Duodenal mucosa (tissue), 2 donors: ENCODE measurements at regions not wholly inside any gene's neighbourhood (a gene's known extent, or its start where the extent isn't known, plus 50 kb on each side); places are given as distances from the start of the nearest gene placed in this dataset.

Source experiments
- H3K27ac ChIP-seq: one replicate; pipeline ENCODE4 v1.7.0; 2013; ENCODE audit warnings: low read depth, low read length
- H3K27me3 ChIP-seq, 2 donors: one replicate each; pipeline ENCODE4 v1.7.0; 2013; ENCODE audit warnings: low read length in 2 of 2, control low read depth in 1 of 2; ENCODE audit not compliant: insufficient read depth in 2 of 2, control insufficient read depth in 1 of 2
- H3K36me3 ChIP-seq, 2 donors: one replicate each; pipeline ENCODE4 v1.7.0; 2013; ENCODE audit warnings: low read length in 2 of 2, control low read depth in 1 of 2; ENCODE audit not compliant: insufficient read depth in 2 of 2, control insufficient read depth in 1 of 2
- H3K4me1 ChIP-seq, 2 donors: one replicate each; pipeline ENCODE4 v1.7.0; 2013; ENCODE audit warnings: low read length in 2 of 2, control low read depth in 1 of 2; ENCODE audit not compliant: insufficient read depth in 2 of 2, control insufficient read depth in 1 of 2
- H3K4me3 ChIP-seq, 2 donors: one replicate each; pipeline ENCODE4 v1.7.0; 2013; ENCODE audit warnings: low read length in 2 of 2, low read depth in 1 of 2
- H3K9ac ChIP-seq, 2 donors: one replicate each; pipeline ENCODE4 v1.7.0; 2013; ENCODE audit warnings: low read length in 2 of 2, low read depth in 1 of 2
- H3K9me3 ChIP-seq, 2 donors: one replicate each; pipeline ENCODE4 v1.7.0; 2013; ENCODE audit warnings: low read length in 2 of 2, control low read depth in 1 of 2; ENCODE audit not compliant: control insufficient read depth in 1 of 2

DNA sequence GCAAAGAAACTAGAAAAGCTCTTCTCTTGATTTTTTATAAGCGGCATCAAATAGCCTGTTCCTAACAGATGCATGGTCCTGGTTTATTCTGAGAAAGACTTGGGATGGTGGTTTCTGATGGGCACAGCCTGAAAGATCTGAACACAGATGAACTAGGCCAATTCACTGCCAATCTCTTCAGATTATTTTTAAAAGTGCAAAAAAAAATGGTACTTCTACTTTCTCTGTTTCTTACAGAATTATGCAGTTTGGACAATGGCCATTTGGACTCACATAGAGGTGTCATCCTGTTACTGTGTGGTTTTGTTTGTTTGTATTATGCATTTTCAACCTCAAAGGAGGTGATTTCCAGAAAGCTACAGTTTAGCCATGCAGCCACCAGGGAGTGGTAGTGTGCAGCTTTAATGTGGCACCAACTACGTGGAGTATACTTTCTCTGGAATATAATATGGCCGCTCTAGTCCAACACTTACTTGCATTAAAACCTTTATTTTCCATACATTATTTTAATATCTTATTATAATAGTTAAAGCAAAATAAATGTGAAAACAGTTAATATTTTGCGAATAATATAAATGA, 469.8 kb upstream of the KIRREL3 start:
- Histone ChIP-seq H3K4me1 (no peaks in the 10 kb centered on the region), H3K27ac (no peak overlapping the region), H3K27me3 (no peaks in the 10 kb centered on the region), H3K4me3 (no peak overlapping the region), H3K9me3 (no peaks in the 10 kb centered on the region), H3K36me3 (no peaks in the 10 kb centered on the region), H3K9ac (no peak overlapping the region)

DNA sequence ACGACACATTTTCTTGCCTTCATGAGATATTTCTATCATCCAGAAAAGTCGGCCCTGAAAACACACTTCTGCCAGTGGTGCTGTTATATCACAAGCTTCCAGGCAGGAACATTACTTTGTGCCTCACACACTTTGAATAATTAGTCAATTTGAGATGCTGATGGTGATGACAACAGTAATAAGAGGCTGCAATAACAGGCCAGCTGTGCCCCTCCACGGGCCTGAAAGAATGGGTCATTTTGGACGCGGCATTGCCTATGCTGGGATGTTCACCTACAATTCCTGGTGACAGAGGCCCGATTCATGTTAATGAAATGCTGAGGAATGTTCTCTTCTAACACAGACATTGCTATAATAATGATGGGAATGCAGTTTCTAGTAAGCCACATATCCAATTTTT, 463.8 kb upstream of the KIRREL3 start:
- H3K36me3 ChIP-seq, result no peaks in the 10 kb centered on the region
- H3K4me1 ChIP-seq, result no peaks in the 10 kb centered on the region
- no peak overlapping the region for H3K4me3 ChIP-seq
- no peaks in the 10 kb centered on the region for H3K27me3 ChIP-seq
- H3K9ac ChIP-seq, result no peak overlapping the region
- no peaks in the 10 kb centered on the region for H3K9me3 ChIP-seq
- H3K27ac ChIP-seq, result no peak overlapping the region

DNA sequence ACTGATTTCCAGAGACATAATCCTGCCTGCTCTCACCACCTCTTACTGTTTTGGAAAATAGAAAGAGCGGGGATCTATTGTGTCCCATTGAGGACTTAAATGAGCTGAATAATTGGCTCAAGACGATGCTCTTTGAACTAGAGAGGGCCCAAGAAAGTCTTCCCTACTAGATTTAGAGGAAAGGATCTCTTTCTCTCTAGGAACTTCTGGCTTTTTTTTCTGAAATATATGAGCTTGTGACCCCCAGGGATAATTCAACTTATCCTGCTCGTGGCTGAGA, 461.4 kb upstream of the KIRREL3 start:
- Histone ChIP-seq H3K27me3 (no peaks in the 10 kb centered on the region), H3K36me3 (no peaks in the 10 kb centered on the region), H3K9me3 (no peaks in the 10 kb centered on the region), H3K9ac (no peak overlapping the region), H3K27ac (no peak overlapping the region), H3K4me3 (no peak overlapping the region), H3K4me1 (no peaks in the 10 kb centered on the region)

DNA sequence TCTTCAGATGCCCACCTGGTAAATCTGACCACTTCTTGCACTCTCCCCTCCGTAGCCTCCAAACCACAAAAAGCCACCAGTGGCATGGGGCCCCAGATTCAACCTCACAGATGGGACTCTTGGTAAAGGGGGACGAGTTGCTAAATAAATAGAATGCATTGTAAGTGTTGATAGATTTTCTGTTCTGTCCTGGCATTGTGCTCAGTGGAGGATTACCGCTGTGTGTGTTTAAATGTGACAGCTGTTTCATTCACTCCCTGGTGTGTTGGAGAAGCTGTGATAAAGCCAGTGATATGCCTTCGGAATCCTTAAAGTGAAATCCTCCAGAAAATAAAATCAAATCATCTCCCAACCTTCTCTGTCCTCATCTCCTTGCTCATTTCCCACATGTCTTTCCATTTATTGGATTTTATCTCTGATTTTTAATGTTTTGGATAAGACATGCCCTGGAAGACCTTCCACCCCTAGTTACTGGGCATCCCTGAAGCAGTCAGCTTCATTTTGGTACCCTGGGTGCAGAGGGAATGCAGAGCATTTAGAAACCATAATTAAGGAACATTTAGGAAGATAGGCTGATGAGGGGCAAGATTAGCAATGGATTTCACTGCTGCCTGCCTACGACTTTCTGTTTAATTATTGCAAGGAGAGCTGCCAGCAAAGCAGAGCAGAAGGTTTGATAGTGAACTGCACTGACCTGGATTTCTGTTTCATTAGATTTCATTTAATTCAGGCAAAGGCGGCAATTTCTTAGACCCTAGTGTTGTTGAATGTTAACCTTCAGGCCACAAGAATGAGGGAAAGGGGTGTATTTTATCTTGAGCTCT, 460.9 kb upstream of the KIRREL3 start:
- no peaks in the 10 kb centered on the region for H3K9me3 ChIP-seq
- no peaks in the 10 kb centered on the region for H3K4me1 ChIP-seq
- no peaks in the 10 kb centered on the region for H3K27me3 ChIP-seq
- H3K4me3 ChIP-seq, result no peak overlapping the region
- H3K36me3 ChIP-seq, result no peaks in the 10 kb centered on the region
- no peak overlapping the region for H3K27ac ChIP-seq
- no peak overlapping the region for H3K9ac ChIP-seq

DNA sequence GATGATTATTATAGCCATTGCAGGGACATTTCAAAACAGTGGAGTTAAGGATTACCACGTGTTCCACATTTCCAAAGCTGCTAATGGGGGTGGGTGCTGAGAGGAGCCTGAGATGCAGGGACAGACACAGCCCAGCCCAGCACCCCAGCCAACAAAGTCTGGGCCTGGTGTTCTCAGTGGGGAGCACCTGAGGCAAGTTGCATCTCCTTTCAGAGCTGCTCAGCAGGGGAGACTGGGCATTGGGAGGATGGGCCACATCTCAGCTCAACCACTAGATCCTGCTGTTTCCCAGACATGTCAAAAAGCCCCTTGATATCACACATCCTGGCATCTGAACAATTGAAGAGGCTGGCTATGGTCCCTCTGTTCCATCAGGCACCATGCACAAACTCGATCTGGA, 458.0 kb upstream of the KIRREL3 start:
- no peak overlapping the region for H3K27ac ChIP-seq
- no peaks in the 10 kb centered on the region for H3K9me3 ChIP-seq
- H3K27me3 ChIP-seq, result no peaks in the 10 kb centered on the region
- no peaks in the 10 kb centered on the region for H3K36me3 ChIP-seq
- H3K4me3 ChIP-seq, result no peak overlapping the region
- H3K4me1 ChIP-seq, result no peaks in the 10 kb centered on the region
- H3K9ac ChIP-seq, result no peak overlapping the region

DNA sequence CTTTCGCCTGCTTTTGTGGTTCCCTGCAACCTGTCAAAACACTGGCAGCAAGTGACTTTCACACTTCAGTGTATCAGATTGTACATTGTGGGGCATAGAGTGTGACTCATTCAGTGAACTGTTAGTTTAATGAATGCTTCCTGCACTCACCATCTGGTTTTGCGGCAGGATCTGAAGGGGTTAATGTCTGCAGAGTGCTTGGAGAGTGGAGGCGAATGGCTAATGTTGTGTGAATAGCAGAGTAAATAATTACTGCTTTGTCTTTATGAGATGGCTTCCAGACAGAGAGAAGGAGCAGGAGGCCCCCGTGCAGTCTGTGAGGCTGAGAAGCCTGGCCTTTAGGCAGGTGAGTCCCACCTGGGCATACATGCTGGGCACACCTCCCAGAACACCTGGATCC, 454.3 kb upstream of the KIRREL3 start:
- H3K9ac ChIP-seq, result no peak overlapping the region
- no peaks in the 10 kb centered on the region for H3K36me3 ChIP-seq
- H3K27me3 ChIP-seq, result no peaks in the 10 kb centered on the region
- H3K9me3 ChIP-seq, result no peaks in the 10 kb centered on the region
- H3K27ac ChIP-seq, result no peak overlapping the region
- H3K4me1 ChIP-seq, result no peaks in the 10 kb centered on the region
- no peak overlapping the region for H3K4me3 ChIP-seq

DNA sequence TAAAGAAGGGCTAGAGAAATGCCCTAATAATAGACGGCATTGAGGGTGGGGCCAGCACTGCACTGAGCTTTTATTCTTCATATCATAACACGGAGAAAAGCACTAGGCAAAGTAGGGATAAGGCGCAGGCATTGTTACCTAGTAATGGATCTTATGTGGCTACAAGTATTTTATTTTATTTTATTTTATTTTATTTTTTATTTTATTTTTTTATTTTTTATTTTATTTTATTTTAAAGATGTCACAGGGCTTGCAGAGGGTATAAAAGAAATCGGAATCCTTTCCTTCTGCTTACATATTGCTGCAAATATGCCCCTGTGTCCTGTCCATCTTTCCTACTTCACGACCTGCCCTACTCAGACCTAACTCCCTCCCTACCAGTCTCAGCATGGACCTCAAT, 452.0 kb upstream of the KIRREL3 start:
- Histone ChIP-seq H3K27ac (no peak overlapping the region), H3K4me3 (no peak overlapping the region), H3K4me1 (no peaks in the 10 kb centered on the region), H3K36me3 (no peaks in the 10 kb centered on the region), H3K9me3 (no peaks in the 10 kb centered on the region), H3K27me3 (no peaks in the 10 kb centered on the region), H3K9ac (no peak overlapping the region)

DNA sequence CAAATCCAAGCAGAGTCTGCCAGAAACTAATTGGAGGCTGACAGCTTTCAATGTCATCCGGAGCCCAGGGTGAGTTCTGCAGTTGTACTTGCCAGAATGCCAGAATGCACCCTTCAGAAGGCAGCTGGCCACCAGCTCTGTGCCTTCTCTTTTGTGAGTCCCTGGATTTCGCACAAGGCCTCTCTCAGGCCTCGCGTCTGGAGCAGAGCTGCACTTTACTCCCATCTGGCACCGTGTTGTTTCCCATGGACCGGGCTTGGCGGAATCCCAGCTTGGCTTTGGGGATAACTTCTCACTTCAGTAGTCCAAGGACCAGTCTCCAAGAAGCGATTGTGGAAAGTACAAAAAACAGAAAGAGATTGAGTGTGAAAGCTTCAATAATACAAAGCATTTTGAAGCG, 451.3 kb upstream of the KIRREL3 start:
- no peaks in the 10 kb centered on the region for H3K4me1 ChIP-seq
- no peaks in the 10 kb centered on the region for H3K36me3 ChIP-seq
- H3K27ac ChIP-seq, result no peak overlapping the region
- H3K27me3 ChIP-seq, result no peaks in the 10 kb centered on the region
- no peaks in the 10 kb centered on the region for H3K9me3 ChIP-seq
- no peak overlapping the region for H3K9ac ChIP-seq
- no peak overlapping the region for H3K4me3 ChIP-seq

DNA sequence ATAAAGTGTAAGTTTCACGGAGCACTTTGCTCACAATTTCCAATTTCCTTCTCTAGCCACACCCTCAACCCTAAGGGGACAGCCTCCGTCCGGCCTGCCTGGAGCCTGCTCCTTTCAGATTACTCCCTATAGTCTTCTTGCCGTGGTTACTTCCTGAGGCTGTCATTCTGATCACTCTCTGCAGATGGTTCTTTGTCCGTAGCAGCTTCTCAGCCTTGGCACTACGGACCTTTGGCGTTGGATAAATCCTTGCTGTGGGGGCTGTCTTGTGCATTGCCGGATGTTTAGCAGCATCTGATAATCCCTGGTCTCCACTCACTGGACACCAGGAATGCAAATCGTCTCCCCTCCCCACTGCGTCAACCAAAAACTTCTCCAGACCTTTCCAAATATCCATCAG, 447.5 kb upstream of the KIRREL3 start:
- no peaks in the 10 kb centered on the region for H3K9me3 ChIP-seq
- H3K4me3 ChIP-seq, result no peak overlapping the region
- H3K27me3 ChIP-seq, result no peaks in the 10 kb centered on the region
- no peak overlapping the region for H3K27ac ChIP-seq
- no peak overlapping the region for H3K9ac ChIP-seq
- H3K36me3 ChIP-seq, result no peaks in the 10 kb centered on the region
- no peaks in the 10 kb centered on the region for H3K4me1 ChIP-seq

DNA sequence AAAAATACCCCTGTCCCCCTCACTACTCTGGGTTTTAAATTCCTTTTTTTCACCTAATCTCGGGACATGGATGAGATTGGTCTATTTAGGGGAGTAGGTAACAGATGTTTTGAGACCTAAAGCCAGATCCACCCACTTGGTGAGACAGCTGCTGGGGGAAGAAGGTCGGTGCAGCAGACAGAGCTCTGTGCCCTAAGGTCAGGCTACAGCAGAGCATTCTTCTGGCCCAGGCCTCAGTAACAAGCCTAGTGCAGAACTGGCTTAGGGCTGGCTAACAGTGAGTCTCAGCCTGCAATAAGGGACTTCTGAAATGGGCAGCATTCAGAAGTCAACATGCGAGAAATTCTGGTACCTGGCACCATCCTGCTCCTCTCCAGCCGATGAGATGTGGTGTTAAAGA, 444.9 kb upstream of the KIRREL3 start:
- no peak overlapping the region for H3K27ac ChIP-seq
- no peaks in the 10 kb centered on the region for H3K4me1 ChIP-seq

More for the DNA sequence above, 444.9 kb upstream of the KIRREL3 start:
- H3K36me3 ChIP-seq, result no peaks in the 10 kb centered on the region
- no peaks in the 10 kb centered on the region for H3K9me3 ChIP-seq
- no peaks in the 10 kb centered on the region for H3K27me3 ChIP-seq
- H3K4me3 ChIP-seq, result no peak overlapping the region
- H3K9ac ChIP-seq, result no peak overlapping the region
